Stimulated activated CD4-positive, alpha-beta T cell treated with anti-CD3 and anti-CD28 coated beads, Interleukin-15, amount 100 ng/mL, for 48 hours (primary cell): ENCODE measurements at regions not wholly inside any gene's neighbourhood (a gene's known extent, or its start where the extent isn't known, plus 50 kb on each side); places are given as distances from the start of the nearest gene placed in this dataset.

Source experiments
- DNase-seq, 2 donors: peaks; one replicate each; pipeline ENCODE4 v3.0.0-alpha.2; 2020; ENCODE audit warnings: low read depth in 2 of 2

GRCh38 chr4:100130964-100131363 lies 59.3 kb downstream of the DDIT4L start:
- no peak for DNase-seq

GRCh38 chr4:100130491-100130890 lies 59.8 kb downstream of the DDIT4L start:
- no peak for DNase-seq

GRCh38 chr4:100129774-100130173 lies 60.5 kb downstream of the DDIT4L start:
- DNase-seq, result no peak

GRCh38 chr4:100128338-100128737 lies 61.9 kb downstream of the DDIT4L start:
- no peak for DNase-seq

- no peak for DNase-seq
Measured at GRCh38 chr4:100124715-100125114, 65.6 kb downstream of the DDIT4L start.

GRCh38 chr4:100118181-100118580 lies 72.1 kb downstream of the DDIT4L start:
- no peak for DNase-seq

GRCh38 chr4:100117750-100118149 lies 72.5 kb downstream of the DDIT4L start:
- no peak for DNase-seq

GRCh38 chr4:100114909-100115308 lies 75.4 kb downstream of the DDIT4L start:
- DNase-seq, result no peak

- no peak for DNase-seq
Measured at GRCh38 chr4:100113732-100114131, 76.5 kb downstream of the DDIT4L start.

GRCh38 chr4:100113096-100113495 lies 77.2 kb downstream of the DDIT4L start:
- DNase-seq, result no peak

- no peak for DNase-seq
Measured at GRCh38 chr4:100109921-100110320, 80.3 kb downstream of the DDIT4L start.

- no peak for DNase-seq
Measured at GRCh38 chr4:100108869-100109268, 81.4 kb downstream of the DDIT4L start.

- no peak for DNase-seq
Measured at GRCh38 chr4:100106982-100107381, 83.3 kb downstream of the DDIT4L start.

- DNase-seq, result no peak
Measured at GRCh38 chr4:100103671-100104070, 86.6 kb downstream of the DDIT4L start.

GRCh38 chr4:100100985-100101384 lies 89.3 kb downstream of the DDIT4L start:
- DNase-seq, result no peak

GRCh38 chr4:100099746-100100145 lies 90.5 kb downstream of the DDIT4L start:
- no peak for DNase-seq

GRCh38 chr4:100098681-100099080 lies 91.6 kb downstream of the DDIT4L start:
- DNase-seq, result no peak

- DNase-seq, result no peak
Measured at GRCh38 chr4:100098011-100098545, 92.2 kb downstream of the DDIT4L start.

GRCh38 chr4:100095729-100096595 lies 94.3 kb downstream of the DDIT4L start:
- peak; percentile 37 to 54 for DNase-seq

GRCh38 chr4:100093091-100093866 lies 97.0 kb downstream of the DDIT4L start:
- DNase-seq, result peak; percentile 82 to 84

GRCh38 chr4:100087743-100088142 lies 102.5 kb downstream of the DDIT4L start:
- no peak for DNase-seq

GRCh38 chr4:100086766-100087431 lies 103.4 kb downstream of the DDIT4L start:
- no peak for DNase-seq
